Adipocyte (in vitro differentiated cells): ENCODE measurements at regions not wholly inside any gene's neighbourhood (a gene's known extent, or its start where the extent isn't known, plus 50 kb on each side); places are given as distances from the start of the nearest gene placed in this dataset.

Experiments
- DNase-seq: peaks from one replicate; pipeline ENCODE4 v3.0.0-alpha.2; 2015; ENCODE audit warnings: low read depth
- H3K27me3 ChIP-seq: replicated peaks from 2 replicates; pipeline ENCODE4 v1.7.0; 2013; ENCODE audit warnings: mild to moderate bottlenecking, low read length, moderate library complexity; ENCODE audit not compliant: control insufficient read depth, insufficient read depth
- H3K36me3 ChIP-seq: 2 replicates; pipeline ENCODE4 v1.7.0; 2013; ENCODE audit warnings: low read length, mild to moderate bottlenecking, moderate library complexity; ENCODE audit not compliant: control insufficient read depth, insufficient read depth, severe bottlenecking
- H3K4me1 ChIP-seq: 2 replicates; pipeline ENCODE4 v1.7.0; 2013; ENCODE audit warnings: mild to moderate bottlenecking, low read length, moderate library complexity; ENCODE audit not compliant: control insufficient read depth, insufficient read depth
- H3K4me3 ChIP-seq: 2 replicates; pipeline ENCODE4 v1.7.0; 2013; ENCODE audit warnings: mild to moderate bottlenecking, low read length, moderate library complexity
- H3K9ac ChIP-seq: 2 replicates; pipeline ENCODE4 v1.7.0; 2013; ENCODE audit warnings: mild to moderate bottlenecking, low read length, moderate library complexity
- H3K9me3 ChIP-seq: 2 replicates; pipeline ENCODE4 v1.7.0; 2013; ENCODE audit warnings: mild to moderate bottlenecking, low read length, moderate library complexity; ENCODE audit not compliant: control insufficient read depth

GRCh38 chr3:78277220-78277619 lies 1237.3 kb downstream of the ROBO2 start:
- no peaks in the 10 kb centered on the region for H3K9me3 ChIP-seq
- no peaks in the 10 kb centered on the region for H3K4me1 ChIP-seq
- DNase-seq, result no peak
- no peak overlapping the region for H3K4me3 ChIP-seq
- H3K27me3 ChIP-seq, result no peaks in the 10 kb centered on the region
- H3K9ac ChIP-seq, result no peak overlapping the region
- H3K36me3 ChIP-seq, result no peaks in the 10 kb centered on the region

- DNase-seq, result no peak
- Histone ChIP-seq H3K4me3 (no peak overlapping the region), H3K27me3 (no peaks in the 10 kb centered on the region), H3K9ac (no peak overlapping the region), H3K36me3 (no peaks in the 10 kb centered on the region), H3K4me1 (no peaks in the 10 kb centered on the region), H3K9me3 (no peaks in the 10 kb centered on the region)
Observed at GRCh38 chr3:78277801-78278200, 1237.9 kb downstream of the ROBO2 start.

GRCh38 chr3:78279091-78279490 lies 1239.2 kb downstream of the ROBO2 start:
- no peak for DNase-seq
- H3K27me3 ChIP-seq, result no peaks in the 10 kb centered on the region
- no peaks in the 10 kb centered on the region for H3K4me1 ChIP-seq
- no peaks in the 10 kb centered on the region for H3K36me3 ChIP-seq
- H3K4me3 ChIP-seq, result no peak overlapping the region
- H3K9ac ChIP-seq, result no peak overlapping the region
- H3K9me3 ChIP-seq, result no peaks in the 10 kb centered on the region

DNA sequence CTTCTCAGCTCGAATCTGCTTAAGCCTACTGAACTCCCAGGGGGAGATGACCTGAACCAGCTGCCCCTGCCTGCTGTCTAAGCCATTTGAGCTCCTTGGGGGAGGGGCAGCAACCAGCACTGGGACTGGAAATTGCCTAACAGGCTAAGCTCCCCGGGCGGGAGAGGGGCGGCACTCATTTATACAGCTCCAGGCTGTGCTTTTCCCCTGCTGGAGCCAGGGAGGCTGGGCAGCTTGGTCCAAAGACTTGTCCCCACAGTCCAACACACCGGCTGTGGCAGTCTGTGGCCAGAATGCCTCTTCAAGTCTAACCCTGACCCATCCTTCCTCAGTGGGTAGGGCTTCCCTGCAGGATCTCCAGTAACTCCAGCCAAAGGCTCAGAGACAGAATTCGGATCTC lies 1241.5 kb downstream of the ROBO2 start:
- H3K36me3 ChIP-seq, result no peaks in the 10 kb centered on the region
- no peaks in the 10 kb centered on the region for H3K4me1 ChIP-seq
- DNase-seq, result no peak
- no peaks in the 10 kb centered on the region for H3K27me3 ChIP-seq
- H3K4me3 ChIP-seq, result no peak overlapping the region
- H3K9ac ChIP-seq, result no peak overlapping the region
- H3K9me3 ChIP-seq, result no peaks in the 10 kb centered on the region

GRCh38 chr3:78283994-78284393 lies 1244.1 kb downstream of the ROBO2 start:
- Histone ChIP-seq H3K9me3 (no peaks in the 10 kb centered on the region), H3K9ac (no peak overlapping the region), H3K27me3 (no peaks in the 10 kb centered on the region), H3K36me3 (no peaks in the 10 kb centered on the region), H3K4me3 (no peak overlapping the region), H3K4me1 (no peaks in the 10 kb centered on the region)
- no peak for DNase-seq

GRCh38 chr3:78285032-78285728 lies 1245.3 kb downstream of the ROBO2 start:
- Histone ChIP-seq H3K36me3 (no peaks in the 10 kb centered on the region), H3K9ac (no peak overlapping the region), H3K4me3 (no peak overlapping the region), H3K4me1 (no peaks in the 10 kb centered on the region), H3K27me3 (no peaks in the 10 kb centered on the region), H3K9me3 (no peaks in the 10 kb centered on the region)
- DNase-seq, result no peak

DNA sequence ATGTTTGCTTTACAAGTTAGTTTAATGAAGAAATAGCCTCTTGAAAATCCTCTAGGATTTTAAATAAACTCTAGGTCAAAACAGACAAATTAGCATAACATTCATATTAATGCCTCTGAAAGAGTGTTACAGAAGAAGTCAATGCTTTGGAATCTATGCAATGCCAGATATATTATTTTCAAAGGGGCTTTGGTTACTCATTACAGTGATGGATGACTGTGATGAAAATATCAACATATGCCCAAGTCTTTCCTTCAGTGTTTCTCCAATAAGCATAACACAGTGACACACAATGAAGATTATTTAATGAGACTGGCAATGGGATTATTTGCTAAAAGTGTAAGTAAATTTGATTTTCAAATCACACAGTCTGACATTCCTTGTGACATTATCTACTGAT lies 1247.2 kb downstream of the ROBO2 start:
- no peaks in the 10 kb centered on the region for H3K9me3 ChIP-seq
- no peak overlapping the region for H3K4me3 ChIP-seq
- no peak for DNase-seq
- H3K27me3 ChIP-seq, result no peaks in the 10 kb centered on the region
- H3K36me3 ChIP-seq, result no peaks in the 10 kb centered on the region
- H3K9ac ChIP-seq, result no peak overlapping the region
- H3K4me1 ChIP-seq, result no peaks in the 10 kb centered on the region

DNA sequence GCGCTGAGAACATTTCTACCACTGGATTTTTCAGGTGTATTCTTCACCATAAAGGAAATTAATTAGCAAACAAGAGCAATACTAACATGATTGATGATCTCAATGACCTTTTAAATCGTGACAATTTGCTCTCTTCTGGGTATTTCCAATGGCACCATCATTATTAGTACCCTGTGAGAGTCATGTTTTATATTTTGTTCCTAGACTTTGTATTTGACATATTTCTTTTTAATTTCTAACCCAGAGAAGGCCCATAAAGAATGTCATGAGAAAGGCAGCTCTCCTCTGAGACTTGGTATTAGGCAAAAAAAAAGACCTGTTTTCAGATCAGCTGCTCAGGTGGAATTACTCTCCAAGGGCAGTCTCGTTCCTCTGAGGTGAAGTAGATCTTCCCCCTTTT lies 1253.4 kb downstream of the ROBO2 start:
- no peak for DNase-seq
- Histone ChIP-seq H3K36me3 (no peaks in the 10 kb centered on the region), H3K4me1 (no peaks in the 10 kb centered on the region), H3K9me3 (no peaks in the 10 kb centered on the region), H3K4me3 (no peak overlapping the region), H3K27me3 (no peaks in the 10 kb centered on the region), H3K9ac (no peak overlapping the region)

DNA sequence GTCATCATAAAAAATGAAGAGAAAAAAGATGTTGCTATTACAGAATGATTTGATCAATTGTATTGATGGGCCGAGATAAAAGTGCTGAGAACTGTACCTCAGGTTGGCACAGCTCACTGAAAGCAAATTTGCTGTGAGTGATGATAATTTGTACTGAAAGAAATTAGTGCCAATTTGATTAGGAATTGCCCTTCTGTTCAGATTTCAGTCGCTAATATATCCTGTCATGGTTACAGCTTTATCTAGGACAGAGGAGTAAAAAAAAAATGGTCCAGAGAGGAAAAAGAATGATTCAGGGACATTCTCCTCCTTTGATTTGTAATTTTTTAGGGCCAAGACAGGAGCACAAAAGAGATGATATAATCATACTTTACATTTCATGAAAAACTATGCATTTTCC lies 1264.2 kb downstream of the ROBO2 start:
- H3K4me1 ChIP-seq, result no peaks in the 10 kb centered on the region
- H3K36me3 ChIP-seq, result no peaks in the 10 kb centered on the region
- DNase-seq, result no peak
- no peaks in the 10 kb centered on the region for H3K27me3 ChIP-seq
- no peak overlapping the region for H3K9ac ChIP-seq
- H3K4me3 ChIP-seq, result no peak overlapping the region
- peaks cover 5% of the 10 kb centered on the region for H3K9me3 ChIP-seq

DNA sequence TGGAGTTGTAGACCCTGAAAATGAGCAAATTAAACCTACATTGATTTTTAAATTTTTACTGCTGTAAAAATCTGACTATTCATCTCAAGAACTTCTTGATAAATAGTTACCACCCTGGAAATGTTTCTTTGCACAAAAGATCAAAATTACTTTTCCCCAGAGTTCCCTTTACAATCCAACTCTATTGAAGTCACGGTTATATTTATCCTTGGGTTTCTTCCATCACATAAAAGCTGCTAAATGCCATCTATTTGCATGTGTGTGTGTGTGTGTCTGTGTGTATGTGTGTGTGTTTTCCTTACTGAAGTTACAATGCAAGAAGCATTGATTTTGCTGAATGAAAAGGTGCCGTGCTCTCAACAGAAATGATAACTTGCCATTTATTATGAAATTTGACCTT lies 1273.0 kb downstream of the ROBO2 start:
- Histone ChIP-seq H3K9ac (no peak overlapping the region), H3K36me3 (no peaks in the 10 kb centered on the region), H3K9me3 (no peaks in the 10 kb centered on the region), H3K4me1 (no peaks in the 10 kb centered on the region), H3K27me3 (no peaks in the 10 kb centered on the region), H3K4me3 (no peak overlapping the region)
- no peak for DNase-seq

DNA sequence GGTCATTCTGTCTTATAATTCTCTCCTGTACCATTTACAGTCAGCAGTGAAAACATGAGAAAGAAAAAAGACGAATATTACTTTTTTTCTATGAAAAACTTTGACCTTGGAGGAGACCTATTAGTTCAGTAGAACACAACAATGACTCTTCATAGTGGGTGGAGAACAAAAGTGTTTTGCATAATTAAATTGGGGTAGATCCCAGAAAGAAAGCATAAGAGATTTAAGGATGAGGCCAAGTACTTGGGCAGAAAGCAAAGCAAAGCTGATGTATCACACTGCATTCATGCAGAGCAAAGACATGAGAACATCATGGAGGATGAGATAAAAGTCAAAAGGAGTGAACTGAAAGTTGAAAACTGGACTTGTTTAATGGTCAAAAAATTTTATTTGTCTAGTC lies 1273.4 kb downstream of the ROBO2 start:
- no peak overlapping the region for H3K9ac ChIP-seq
- H3K9me3 ChIP-seq, result no peaks in the 10 kb centered on the region
- no peak for DNase-seq
- no peak overlapping the region for H3K4me3 ChIP-seq
- H3K27me3 ChIP-seq, result no peaks in the 10 kb centered on the region
- H3K36me3 ChIP-seq, result no peaks in the 10 kb centered on the region
- no peaks in the 10 kb centered on the region for H3K4me1 ChIP-seq

GRCh38 chr3:78314327-78314726 lies 1274.4 kb downstream of the ROBO2 start:
- Histone ChIP-seq H3K9me3 (no peaks in the 10 kb centered on the region), H3K4me1 (no peaks in the 10 kb centered on the region), H3K4me3 (no peak overlapping the region)

More at GRCh38 chr3:78314327-78314726, 1274.4 kb downstream of the ROBO2 start:
- Histone ChIP-seq H3K27me3 (no peaks in the 10 kb centered on the region), H3K9ac (no peak overlapping the region), H3K36me3 (no peaks in the 10 kb centered on the region)
- DNase-seq, result no peak
